ENCODE measurements at regions not wholly inside any gene's neighbourhood (a gene's known extent, or its start where the extent isn't known, plus 50 kb on each side); places are given as distances from the start of the nearest gene placed in this dataset.

DNA sequence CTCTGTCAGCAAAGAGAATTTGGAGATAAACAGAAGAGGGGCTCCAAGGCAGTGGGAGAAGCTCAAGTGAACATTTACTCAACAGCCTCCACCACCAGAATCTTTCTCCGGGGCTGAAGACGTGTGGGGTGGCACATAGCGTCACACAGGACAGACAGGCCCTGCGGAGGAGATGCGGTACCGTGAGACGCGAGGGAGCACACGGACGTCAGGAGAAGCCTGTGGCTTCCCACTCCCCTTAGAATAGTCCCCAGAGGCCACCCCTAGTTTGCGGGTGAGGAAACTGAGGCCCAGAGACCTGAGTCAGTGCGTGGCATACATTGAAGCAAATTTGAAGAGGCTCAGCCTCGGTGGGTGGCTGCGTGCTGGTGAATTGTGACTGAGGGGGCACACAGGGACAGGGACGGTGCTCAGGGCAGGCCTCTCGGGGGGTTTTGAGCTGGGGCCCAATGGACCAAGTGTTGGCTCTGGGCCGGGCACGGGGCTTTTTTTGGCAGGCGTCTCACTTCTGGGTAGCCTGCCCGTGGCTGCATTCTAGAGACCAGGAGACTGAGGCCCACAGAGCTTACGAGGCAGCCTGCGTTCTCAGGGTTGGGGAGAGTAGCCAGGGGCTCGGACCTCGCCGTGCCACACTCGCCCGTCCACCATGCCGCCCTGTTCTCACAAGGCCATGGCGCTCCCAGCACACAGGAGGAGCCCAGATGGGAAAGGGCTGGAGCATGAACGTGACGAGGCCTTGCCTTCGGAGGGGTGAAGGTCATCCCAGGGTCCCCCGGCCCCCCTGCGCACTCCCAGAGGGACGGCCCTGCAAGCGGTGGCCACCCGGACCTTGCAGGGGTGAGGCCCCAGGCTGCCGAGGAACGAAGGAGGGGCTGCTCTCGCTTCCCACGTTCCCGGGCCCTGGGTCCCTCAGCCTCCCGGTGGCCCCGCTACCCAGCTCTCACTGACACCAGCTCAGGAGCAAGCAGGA is 220.6 kb downstream of the C9orf50 start:
- ATAC-seq: no peak
- Mint-ChIP-seq H3K27ac (peak overlapping the region in 5 of 10 donors; percentile 35 to 85 (median 60)), H3K27me3 (no peaks in the 10 kb centered on the region), H3K4me3 (peak overlapping the region in 1 of 10 donors; percentile 24), H3K36me3 (no peaks in the 10 kb centered on the region), H3K9me3 (no peaks in the 10 kb centered on the region), H3K4me1 (peaks cover 3 to 23% (median 9%) of the 10 kb centered on the region in 4 donors)
- POLR2A ChIA-PET: interaction anchor here (0.6 to 0.8 kb wide), 2 partner anchors 26 to 58 kb away, joined by 3 read pairs; no protein-coding TSS in a partner anchor
- DNase-seq: peak in 1 of 10 donors; percentile 52

DNA sequence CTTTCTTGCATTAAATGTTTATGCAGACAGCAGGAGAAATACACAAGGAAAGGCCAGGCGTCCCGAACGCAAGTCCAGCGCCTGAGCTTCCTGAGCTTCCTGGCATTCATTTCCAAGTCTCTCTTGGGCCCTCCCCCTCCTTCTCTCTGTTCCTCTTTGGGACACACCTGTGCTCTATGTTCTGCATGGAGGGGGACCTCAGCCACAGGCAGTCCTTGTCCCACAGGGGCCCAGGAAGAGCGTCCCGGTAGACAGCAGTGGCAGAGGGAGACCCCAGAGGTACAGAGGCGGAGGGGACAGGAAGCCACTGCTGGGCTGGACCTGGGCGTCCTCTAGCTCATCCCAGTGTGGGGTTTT is 221.3 kb downstream of the C9orf50 start:
- H3K4me3 Mint-ChIP-seq: no peak overlapping the region
- POLR2A ChIA-PET: interaction anchor here (0.6 to 0.8 kb wide), 2 partner anchors 25 to 59 kb away, joined by 3 read pairs; no protein-coding TSS in a partner anchor

DNA sequence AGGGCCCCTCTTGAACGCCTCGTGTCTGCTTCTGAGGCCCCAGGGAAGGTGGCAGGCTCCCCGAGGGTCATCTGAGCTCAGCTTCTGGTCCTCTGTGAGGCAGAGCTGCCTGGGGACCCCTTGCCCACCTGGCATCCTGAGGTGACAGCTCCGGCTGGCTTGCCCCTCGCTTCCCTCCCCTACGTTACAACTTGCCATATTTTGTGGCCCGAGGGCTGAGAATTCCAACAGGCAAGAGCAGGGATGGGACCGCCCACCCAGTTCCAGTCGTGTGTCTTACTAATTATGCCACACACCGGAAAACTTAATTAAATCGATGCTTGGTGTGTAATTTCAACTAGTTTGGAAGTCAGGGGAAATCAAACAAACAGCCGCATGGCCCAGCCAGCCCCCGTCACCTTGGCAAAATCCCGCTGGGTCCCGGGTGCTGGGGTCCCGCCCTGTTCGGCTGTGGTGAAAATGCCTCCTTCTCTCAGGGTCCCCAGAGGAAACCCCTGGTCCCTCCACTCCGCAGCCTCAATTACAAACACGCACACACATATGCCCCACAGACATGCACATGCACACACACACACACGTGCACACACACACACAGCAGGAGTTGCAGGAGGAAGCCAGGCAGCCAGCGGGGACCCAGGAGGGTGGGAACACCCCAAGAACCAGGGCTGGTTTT is 221.0 kb upstream of the IER5L start:
- POLR2A ChIA-PET: no interaction called here
- Mint-ChIP-seq H3K27me3 (no peaks in the 10 kb centered on the region), H3K27ac (peak overlapping the region in 3 of 10 donors; percentile 41 to 76 (median 50)), H3K4me3 (no peak overlapping the region), H3K36me3 (no peaks in the 10 kb centered on the region), H3K9me3 (no peaks in the 10 kb centered on the region), H3K4me1 (peaks cover 3 to 23% (median 9%) of the 10 kb centered on the region in 4 donors)
- ATAC-seq (no peak), DNase-seq (peak in 1 of 10 donors; percentile 28)

More for the DNA sequence above, 221.3 kb downstream of the C9orf50 start:
- no peaks in the 10 kb centered on the region for H3K9me3 Mint-ChIP-seq
- no peak for DNase-seq
- peaks cover 3 to 23% (median 9%) of the 10 kb centered on the region in 4 donors for H3K4me1 Mint-ChIP-seq
- ATAC-seq: no peak
- no peaks in the 10 kb centered on the region for H3K27me3 Mint-ChIP-seq
- H3K27ac Mint-ChIP-seq: peak overlapping the region in 6 of 10 donors; percentile 29 to 85 (median 61)
- H3K36me3 Mint-ChIP-seq: no peaks in the 10 kb centered on the region

DNA sequence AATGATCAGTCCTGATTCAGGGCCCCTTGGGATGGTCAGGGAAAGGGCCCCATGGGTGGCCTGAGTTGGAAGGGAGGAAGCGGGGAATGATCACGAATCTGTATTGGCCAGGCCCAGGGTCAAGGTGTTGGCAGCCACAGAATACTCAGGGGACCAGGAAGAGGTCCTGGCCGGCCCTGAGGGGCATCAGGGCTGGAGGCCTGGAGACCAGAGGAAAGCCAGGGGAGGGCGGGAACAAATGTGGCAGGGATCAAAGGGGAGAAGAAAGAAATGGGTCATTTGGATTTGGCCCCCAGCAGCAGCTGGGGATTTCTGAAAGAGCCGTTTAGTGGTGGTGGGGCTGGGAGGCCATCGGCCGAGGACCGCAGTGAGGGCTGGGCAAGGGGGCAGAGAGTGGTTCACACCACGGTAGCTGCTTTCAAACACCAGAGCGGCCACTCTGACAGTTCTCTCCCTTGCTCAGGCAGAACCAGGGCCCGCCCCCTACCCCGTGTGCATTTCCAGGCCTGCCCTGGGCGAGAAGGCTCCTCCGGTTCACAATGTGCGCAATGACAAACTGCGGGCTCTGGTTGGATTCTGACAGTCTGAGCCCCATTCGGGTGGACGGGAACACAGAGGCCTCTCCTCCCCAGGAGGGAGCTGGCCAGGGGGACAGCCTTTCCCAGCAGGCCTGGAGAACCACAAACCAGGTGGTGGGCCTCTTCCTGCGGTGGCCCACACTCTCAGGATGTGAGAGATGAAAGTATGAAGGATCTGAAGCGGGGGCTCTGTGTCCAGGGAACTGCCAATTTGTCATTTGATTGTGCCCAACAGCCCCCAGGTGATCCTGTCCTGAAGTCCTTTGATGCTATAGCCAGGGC is 220.3 kb upstream of the IER5L start:
- Mint-ChIP-seq H3K27ac (peak overlapping the region in 4 of 10 donors; percentile 20 to 52 (median 46)), H3K4me1 (peaks cover 3 to 16% (median 7%) of the 10 kb centered on the region in 4 donors), H3K36me3 (no peaks in the 10 kb centered on the region), H3K27me3 (no peaks in the 10 kb centered on the region), H3K4me3 (no peak overlapping the region), H3K9me3 (no peaks in the 10 kb centered on the region)
- ATAC-seq (no peak), DNase-seq (peak in 1 of 10 donors; percentile 42)
- POLR2A ChIA-PET: no interaction called here

DNA sequence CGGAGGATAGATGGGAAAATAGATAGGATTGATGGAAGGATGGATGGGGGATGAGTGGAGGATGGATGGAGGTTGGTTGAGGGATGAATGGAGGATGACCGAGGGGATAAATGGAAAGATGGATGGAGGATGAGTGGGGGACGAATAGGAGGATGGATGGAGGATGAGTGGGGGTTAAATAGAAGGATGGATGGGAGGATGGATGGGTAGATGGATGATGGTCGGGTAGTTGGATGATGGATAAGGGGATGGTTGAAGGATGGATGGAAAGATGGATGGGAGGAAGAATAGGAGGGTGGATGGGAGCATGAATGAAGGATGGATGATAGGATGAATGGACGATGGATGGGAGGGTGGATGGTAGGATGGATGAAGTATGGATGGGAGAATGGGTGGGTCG is 219.3 kb upstream of the IER5L start:
- Mint-ChIP-seq H3K27me3 (no peaks in the 10 kb centered on the region), H3K9me3 (no peaks in the 10 kb centered on the region), H3K4me1 (peaks cover 0 to 8% (median 6%) of the 10 kb centered on the region in 4 donors), H3K27ac (no peak overlapping the region), H3K4me3 (no peak overlapping the region), H3K36me3 (no peaks in the 10 kb centered on the region)
- DNase-seq (no peak), ATAC-seq (no peak)
- POLR2A ChIA-PET: no interaction called here

DNA sequence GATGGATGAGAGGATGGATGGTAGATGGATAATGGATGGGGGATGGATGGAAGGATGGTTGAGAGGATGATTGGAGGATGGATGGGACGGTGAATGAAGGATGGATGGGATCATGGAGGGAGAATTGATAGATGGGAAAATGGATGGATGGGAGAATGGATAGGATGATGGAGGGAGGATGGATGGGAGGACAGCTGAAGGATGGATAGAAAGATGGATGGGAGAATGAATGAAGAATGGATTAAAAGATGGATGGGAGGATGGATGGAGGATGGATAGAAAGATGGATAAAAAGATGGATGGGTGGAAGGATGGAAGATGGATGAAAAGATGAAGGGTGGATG is 218.3 kb upstream of the IER5L start:
- ATAC-seq: no peak

DNA sequence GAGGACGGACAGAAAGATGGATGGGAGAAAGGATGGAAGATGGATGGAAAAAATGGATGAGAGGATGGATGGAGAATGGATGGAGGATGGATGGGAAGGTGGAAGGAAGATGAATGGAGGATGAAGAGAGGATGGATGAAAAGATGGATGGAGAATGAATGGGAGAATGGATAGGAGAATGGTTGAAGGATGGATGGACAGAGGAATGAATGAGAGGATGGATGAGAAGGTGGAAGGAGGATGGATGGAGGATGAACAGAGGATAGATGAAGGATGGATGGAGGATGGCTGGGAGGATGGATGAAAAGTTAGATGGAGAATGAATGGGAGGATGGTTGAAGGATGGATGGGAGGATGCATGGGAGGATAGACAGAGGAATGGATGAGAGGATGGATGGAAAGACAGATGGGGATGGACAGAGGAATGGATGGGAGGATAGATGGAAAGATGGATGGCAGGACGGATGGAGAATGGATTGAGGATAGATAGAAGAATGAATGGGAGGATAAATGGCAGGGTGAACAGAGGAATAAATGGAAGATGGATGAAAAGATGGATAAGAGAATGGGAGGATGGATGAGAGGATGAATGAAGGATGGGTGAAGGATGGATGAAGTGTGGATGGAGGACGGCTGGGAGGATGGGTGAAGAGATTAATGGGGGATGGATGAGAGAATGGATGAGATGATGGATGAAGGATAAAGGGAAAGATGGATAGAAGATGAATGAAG is 217.7 kb upstream of the IER5L start:
- Mint-ChIP-seq H3K36me3 (no peaks in the 10 kb centered on the region), H3K9me3 (no peaks in the 10 kb centered on the region), H3K4me1 (peaks cover 0 to 8% (median 3%) of the 10 kb centered on the region in 4 donors), H3K27me3 (no peaks in the 10 kb centered on the region), H3K4me3 (no peak overlapping the region), H3K27ac (no peak overlapping the region)
- ATAC-seq: no peak
- POLR2A ChIA-PET: no interaction called here
- no peak for DNase-seq

More for the DNA sequence above, 218.3 kb upstream of the IER5L start:
- no peak for DNase-seq
- H3K27me3 Mint-ChIP-seq: no peaks in the 10 kb centered on the region
- no peaks in the 10 kb centered on the region for H3K9me3 Mint-ChIP-seq
- no peaks in the 10 kb centered on the region for H3K36me3 Mint-ChIP-seq
- H3K27ac Mint-ChIP-seq: no peak overlapping the region
- H3K4me3 Mint-ChIP-seq: no peak overlapping the region
- POLR2A ChIA-PET: no interaction called here
- peaks cover 0 to 7% (median 3%) of the 10 kb centered on the region in 4 donors for H3K4me1 Mint-ChIP-seq

DNA sequence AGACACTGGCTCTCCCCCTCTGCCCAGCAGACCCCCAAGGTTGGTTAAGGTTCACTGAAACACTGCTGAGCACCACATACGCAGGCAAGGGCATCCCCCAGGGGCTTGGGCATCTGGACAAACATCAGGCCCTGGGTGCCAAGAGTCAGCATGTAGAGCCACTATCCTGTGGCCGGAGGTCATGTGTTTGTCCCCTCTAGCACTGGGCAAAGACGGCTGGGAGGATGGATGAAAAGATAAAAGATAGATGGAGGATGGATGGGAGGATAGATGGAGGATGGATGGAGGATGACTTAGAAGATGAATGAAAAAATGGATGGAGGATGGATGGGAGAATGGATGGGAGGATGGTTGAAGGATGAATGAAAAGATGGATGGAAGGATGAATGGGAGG is 216.8 kb upstream of the IER5L start:
- peaks cover 0 to 8% (median 3%) of the 10 kb centered on the region in 4 donors for H3K4me1 Mint-ChIP-seq
- H3K4me3 Mint-ChIP-seq: no peak overlapping the region
- H3K27ac Mint-ChIP-seq: no peak overlapping the region
- H3K36me3 Mint-ChIP-seq: no peaks in the 10 kb centered on the region
- POLR2A ChIA-PET: no interaction called here
- H3K9me3 Mint-ChIP-seq: no peaks in the 10 kb centered on the region
- no peak for DNase-seq
- ATAC-seq: no peak
- no peaks in the 10 kb centered on the region for H3K27me3 Mint-ChIP-seq

DNA sequence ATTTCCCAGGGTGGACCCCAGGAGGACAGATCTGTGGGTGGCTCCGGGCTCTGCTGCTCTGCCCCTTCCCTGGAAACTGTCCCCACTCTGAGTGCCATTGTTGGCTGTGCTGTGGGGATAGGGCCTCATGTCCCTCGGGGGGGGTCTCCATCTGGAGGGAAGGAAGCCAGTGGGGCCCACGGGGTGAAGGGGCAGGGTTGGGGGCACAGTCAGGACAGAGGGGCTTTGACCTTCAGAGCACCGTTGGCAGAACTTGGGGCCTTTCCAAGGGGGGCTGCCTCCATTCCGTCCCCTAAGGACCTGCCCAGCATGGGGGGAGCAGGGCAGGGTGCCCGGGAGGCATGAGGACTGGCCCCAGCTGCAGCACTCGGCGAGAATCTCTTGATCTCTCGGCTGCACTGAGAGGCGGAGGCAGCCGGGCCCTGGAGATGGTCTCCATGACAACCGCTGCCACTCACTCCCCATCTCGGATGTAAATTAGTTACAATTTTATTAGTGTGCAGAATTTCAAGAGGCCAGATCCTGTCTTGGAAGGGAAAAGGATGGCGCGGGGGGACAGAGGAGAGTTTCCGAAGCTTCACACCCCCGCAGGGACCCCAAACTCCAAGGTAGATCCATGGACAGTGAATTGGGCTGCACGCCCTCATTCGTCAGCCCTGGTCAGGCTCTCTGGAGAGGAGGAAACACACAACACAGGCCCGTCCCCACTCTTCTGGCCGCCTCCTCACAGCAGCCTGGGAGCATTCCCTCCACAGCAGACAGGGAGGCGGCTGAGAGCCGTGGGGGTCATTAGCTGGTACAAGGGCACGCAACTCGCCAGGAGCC is 216.2 kb upstream of the IER5L start:
- no peak overlapping the region for H3K4me3 Mint-ChIP-seq
- no peaks in the 10 kb centered on the region for H3K9me3 Mint-ChIP-seq
- ATAC-seq (no peak), DNase-seq (no peak)
- POLR2A ChIA-PET: interaction anchor here (0.7 to 2.2 kb wide), 2 partner anchors 11 to 24 kb away, joined by 4 to 12 read pairs; no protein-coding TSS in a partner anchor
- peaks cover 0 to 6% (median under 1%) of the 10 kb centered on the region in 4 donors for H3K4me1 Mint-ChIP-seq
- no peak overlapping the region for H3K27ac Mint-ChIP-seq
- H3K36me3 Mint-ChIP-seq: no peaks in the 10 kb centered on the region
- no peaks in the 10 kb centered on the region for H3K27me3 Mint-ChIP-seq

DNA sequence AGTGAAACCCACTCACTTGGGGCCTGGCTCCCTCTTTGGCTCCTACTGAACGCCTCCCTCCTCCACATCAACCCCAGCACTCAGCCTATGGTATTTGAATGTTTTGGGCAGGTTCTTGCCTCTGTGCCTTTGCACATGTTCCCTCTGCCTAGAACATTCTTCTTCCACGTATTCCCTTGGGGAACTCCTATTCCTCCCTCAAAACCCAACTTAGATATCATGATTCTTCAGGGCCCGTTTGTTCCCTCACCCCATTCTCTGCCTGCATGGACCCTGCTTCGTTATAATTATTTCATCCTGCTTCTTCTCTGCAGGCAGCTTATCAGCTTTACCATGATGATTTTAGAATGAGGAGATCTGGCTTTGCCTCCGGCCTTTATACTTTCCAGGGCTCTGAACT is 215.0 kb upstream of the IER5L start:
- POLR2A ChIA-PET: interaction anchor here (0.7 to 2.2 kb wide), 2 partner anchors 10 to 15 kb away, joined by 3 to 12 read pairs; no protein-coding TSS in a partner anchor
- ATAC-seq: no peak
- H3K27ac Mint-ChIP-seq: peak overlapping the region in 4 of 10 donors; percentile 11 to 43 (median 20)
- H3K4me1 Mint-ChIP-seq: peaks cover 0 to 5% (median 0%) of the 10 kb centered on the region in 4 donors
- no peak overlapping the region for H3K4me3 Mint-ChIP-seq
- no peak for DNase-seq
- H3K27me3 Mint-ChIP-seq: no peaks in the 10 kb centered on the region
- H3K9me3 Mint-ChIP-seq: no peaks in the 10 kb centered on the region
- no peaks in the 10 kb centered on the region for H3K36me3 Mint-ChIP-seq

DNA sequence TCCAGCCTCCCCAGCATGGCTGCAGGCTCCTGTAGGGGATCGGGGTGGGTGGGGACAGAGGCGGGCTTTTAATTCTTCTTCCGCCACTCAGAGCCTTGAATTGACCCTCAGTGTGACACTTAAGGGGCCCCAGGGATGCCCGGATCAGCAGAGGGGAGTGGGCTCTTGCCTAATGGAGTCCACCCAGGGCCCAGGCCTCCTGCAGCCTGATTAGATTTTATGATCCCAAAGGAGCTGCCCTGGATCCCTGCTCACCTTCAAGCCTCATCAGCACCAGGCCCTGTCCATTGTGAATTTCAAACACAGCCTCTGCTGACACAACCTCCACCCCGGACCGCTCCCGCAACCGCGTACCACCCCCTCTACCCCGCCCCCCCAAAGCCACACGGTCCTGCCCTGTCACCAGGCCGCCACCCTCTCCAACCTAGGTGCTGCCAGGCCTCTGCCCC is 214.1 kb upstream of the IER5L start:
- Mint-ChIP-seq H3K27ac (no peak overlapping the region), H3K27me3 (no peaks in the 10 kb centered on the region), H3K36me3 (no peaks in the 10 kb centered on the region), H3K4me1 (peaks cover 0 to 3% (median 1%) of the 10 kb centered on the region in 4 donors), H3K4me3 (no peak overlapping the region), H3K9me3 (no peaks in the 10 kb centered on the region)
- no peak for ATAC-seq
- POLR2A ChIA-PET: interaction anchor here (0.7 to 2.2 kb wide), 2 partner anchors 9 to 16 kb away, joined by 3 to 12 read pairs; no protein-coding TSS in a partner anchor
- DNase-seq: no peak
